ENCODE measurements at regions not wholly inside any gene's neighbourhood (a gene's known extent, or its start where the extent isn't known, plus 50 kb on each side); places are given as distances from the start of the nearest gene placed in this dataset.

- DNase-seq = no peak
- Histone ChIP-seq H3K4me1 (no peaks in the 10 kb centered on the region), H3K27ac (no peak overlapping the region), H3K9me3 (no peaks in the 10 kb centered on the region), H3K4me3 (no peak overlapping the region), H3K36me3 (no peaks in the 10 kb centered on the region), H3K27me3 (no peaks in the 10 kb centered on the region)
- no peak for ATAC-seq
- intact Hi-C loops (cut with DNase I) = no loop called here
- no peak for TF ChIP-seq CTCF (IDR thresholded peaks at IDR 0.05)
Measured at GRCh38 chr9:32322622-32323021, 61.8 kb upstream of the ACO1 start.

GRCh38 chr9:32326146-32326545 lies 58.3 kb upstream of the ACO1 start:
- Histone ChIP-seq H3K27me3 (no peaks in the 10 kb centered on the region), H3K9me3 (no peaks in the 10 kb centered on the region), H3K27ac (no peak overlapping the region), H3K36me3 (no peaks in the 10 kb centered on the region), H3K4me3 (no peak overlapping the region), H3K4me1 (no peaks in the 10 kb centered on the region)
- no peak for TF ChIP-seq CTCF (IDR thresholded peaks at IDR 0.05)
- no peak for ATAC-seq
- intact Hi-C loops (cut with DNase I) = no loop called here
- no peak for DNase-seq

- H3K4me1 ChIP-seq = no peaks in the 10 kb centered on the region
- DNase-seq = no peak
- ATAC-seq = no peak
- no peak overlapping the region for H3K27ac ChIP-seq
- no peaks in the 10 kb centered on the region for H3K9me3 ChIP-seq
- no peak for TF ChIP-seq CTCF (IDR thresholded peaks at IDR 0.05)
- no peaks in the 10 kb centered on the region for H3K27me3 ChIP-seq
- intact Hi-C loops (cut with DNase I) = no loop called here
- no peaks in the 10 kb centered on the region for H3K36me3 ChIP-seq
- no peak overlapping the region for H3K4me3 ChIP-seq
Measured at GRCh38 chr9:32331240-32331639, 53.2 kb upstream of the ACO1 start.

GRCh38 chr9:32334112-32334511 lies 50.3 kb upstream of the ACO1 start:
- DNase-seq (no peak), ATAC-seq (no peak)
- no peak for TF ChIP-seq CTCF (IDR thresholded peaks at IDR 0.05)
- Histone ChIP-seq H3K27ac (no peak overlapping the region), H3K4me3 (no peak overlapping the region), H3K27me3 (no peaks in the 10 kb centered on the region), H3K36me3 (no peaks in the 10 kb centered on the region), H3K9me3 (no peaks in the 10 kb centered on the region), H3K4me1 (no peaks in the 10 kb centered on the region)
- intact Hi-C loops (cut with DNase I) = no loop called here

Small RNA genes in the stretch of these regions (microRNA-seq; reads per million reads assigned to microRNA genes)
- gene MIR873 = 0.34 to 0.96 reads per million in 2 donors
- 0.55 to 1.0 reads per million in 2 donors for gene MIR876
